SH-SY5Y (cell line): ENCODE measurements at regions not wholly inside any gene's neighbourhood (a gene's known extent, or its start where the extent isn't known, plus 50 kb on each side); places are given as distances from the start of the nearest gene placed in this dataset.

ENCODE experiments used
- GATA2 ChIP-seq: IDR thresholded peaks from 2 replicates; pipeline ENCODE4 v1.6.1; 2011; ENCODE audit warnings: mild to moderate bottlenecking, low read depth, low read length
- GATA3 ChIP-seq: IDR thresholded peaks from 2 replicates; pipeline ENCODE4 v1.6.1; 2011; ENCODE audit warnings: low read depth, mild to moderate bottlenecking, low read length, moderate library complexity

DNA sequence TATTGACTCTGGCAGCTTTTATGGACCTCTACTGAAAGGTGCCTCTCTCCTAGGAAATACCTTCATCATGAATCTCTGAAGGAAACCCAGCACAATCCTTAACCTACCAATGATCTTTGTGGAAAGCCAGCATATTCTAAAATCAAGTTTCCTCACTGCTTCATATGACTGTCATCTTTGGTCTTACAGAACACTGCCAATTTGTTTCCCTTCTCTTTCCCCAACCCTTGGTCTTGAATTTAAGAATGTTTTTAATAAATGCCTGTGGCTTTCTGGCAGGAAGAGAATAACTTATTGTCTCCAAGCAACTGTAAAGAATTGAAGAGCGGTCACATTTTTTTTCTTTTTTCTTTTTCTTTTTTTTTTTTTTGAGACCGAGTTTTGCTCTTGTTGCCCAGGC lies 427.6 kb downstream of the IPO8 start:
- TF ChIP-seq GATA3 (no peak), GATA2 (no peak)

DNA sequence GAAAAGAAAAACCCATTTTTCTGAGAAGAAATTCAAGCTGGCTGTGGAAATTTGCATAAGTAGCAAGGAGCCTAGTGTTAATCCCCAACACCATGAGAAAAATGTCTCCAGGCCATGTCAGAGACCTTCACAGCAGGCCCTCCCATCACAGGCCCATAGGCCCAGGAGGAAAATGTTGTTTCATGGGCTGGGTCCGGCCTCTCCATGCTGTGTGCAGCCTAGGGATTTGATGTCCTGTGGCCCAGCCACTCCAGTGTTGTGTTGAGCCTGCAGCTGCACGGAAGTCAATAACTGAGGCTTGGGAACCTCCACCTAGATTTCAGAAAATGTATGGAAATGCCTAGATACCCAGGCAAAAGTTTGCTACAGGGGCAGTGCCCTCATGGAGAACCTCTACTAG lies 432.2 kb downstream of the IPO8 start:
- no peak for TF ChIP-seq GATA2
- TF ChIP-seq GATA3: no peak

- no peak for TF ChIP-seq GATA2
- no peak for TF ChIP-seq GATA3
These were observed 438.1 kb downstream of the IPO8 start for GRCh38 chr12:30257618-30258017.

DNA sequence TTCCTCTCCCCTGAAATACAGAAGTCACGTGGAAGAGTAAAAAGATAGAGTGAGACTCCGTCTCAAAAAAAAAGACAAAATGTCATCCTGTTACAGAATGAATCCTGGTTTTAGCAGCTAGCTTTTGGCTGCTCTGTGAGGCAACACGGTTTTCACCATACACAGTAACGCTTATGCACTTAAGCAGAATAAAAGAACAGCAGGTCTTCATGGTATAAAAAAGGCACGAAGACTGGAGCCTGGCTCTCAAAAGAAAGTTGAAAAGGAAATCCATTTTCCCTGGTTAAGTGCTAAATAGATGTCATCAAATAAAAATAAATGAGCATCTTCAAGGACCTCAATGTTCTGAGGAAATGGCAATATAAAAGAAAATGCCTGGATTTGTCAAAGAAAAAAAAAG lies 444.1 kb downstream of the IPO8 start:
- TF ChIP-seq GATA3: no peak
- TF ChIP-seq GATA2: no peak

DNA sequence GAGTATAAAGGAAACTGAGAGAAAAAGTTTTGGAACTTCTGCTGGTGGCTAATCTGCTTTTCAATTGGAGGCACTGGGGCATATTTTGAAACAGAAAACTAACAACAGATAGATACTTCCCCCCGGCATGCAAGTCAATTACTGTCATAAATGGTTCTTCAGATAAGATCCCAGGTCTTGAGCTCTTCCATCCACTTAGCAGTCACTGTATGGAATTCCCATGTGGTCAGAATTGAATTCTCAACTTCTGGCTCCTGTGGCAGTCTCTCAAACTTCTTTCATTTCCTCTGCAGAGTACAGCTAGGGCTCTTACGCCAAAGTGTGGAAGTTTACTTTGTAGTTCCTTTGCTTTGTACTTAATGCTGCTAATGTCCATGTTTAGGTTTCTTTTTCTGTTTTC lies 452.2 kb downstream of the IPO8 start:
- no peak for TF ChIP-seq GATA3
- no peak for TF ChIP-seq GATA2

GRCh38 chr12:30219047-30219446 lies 435.3 kb upstream of the TMTC1 start:
- no peak for TF ChIP-seq GATA3
- no peak for TF ChIP-seq GATA2

DNA sequence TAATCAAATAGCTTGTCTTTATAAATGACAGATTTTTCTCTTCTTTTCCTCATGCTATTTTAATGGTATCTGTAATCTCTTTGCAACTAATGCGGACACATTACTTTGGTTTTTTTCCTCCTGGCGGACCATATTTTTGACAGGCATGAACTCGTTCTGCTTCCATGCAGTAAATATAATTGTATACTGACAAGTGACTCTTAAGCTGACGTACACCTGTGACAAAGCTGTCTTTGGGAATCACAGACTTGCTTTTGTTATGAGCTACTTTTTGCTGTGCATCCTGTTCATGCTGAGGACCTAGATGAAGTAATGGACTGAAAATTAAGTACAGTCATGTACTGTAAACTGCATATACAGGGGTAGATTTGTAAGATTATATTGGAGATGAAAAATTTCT lies 434.3 kb upstream of the TMTC1 start:
- no peak for TF ChIP-seq GATA3
- TF ChIP-seq GATA2: no peak

GRCh38 chr12:30213166-30213565 lies 429.4 kb upstream of the TMTC1 start:
- TF ChIP-seq GATA2 (no peak), GATA3 (no peak)

DNA sequence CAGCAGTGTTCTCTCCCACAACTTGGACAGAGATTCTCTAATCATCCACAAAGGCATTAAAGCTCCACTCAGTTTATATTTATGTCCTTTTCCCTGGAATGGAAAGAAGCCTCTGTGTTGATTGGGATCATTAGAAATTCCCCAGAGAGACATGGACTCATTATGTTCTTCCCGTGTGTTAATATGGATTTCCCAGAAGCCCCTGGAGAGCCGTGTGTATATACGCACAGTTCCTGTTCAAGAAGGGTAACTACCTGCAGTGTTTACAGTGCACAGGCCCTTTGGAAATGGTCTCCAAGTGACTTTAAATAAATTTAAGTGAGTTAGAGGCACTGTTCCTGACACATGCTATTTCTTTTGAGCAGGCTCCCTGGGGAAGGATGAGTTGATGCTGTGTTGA lies 428.0 kb upstream of the TMTC1 start:
- no peak for TF ChIP-seq GATA2
- TF ChIP-seq GATA3: no peak

DNA sequence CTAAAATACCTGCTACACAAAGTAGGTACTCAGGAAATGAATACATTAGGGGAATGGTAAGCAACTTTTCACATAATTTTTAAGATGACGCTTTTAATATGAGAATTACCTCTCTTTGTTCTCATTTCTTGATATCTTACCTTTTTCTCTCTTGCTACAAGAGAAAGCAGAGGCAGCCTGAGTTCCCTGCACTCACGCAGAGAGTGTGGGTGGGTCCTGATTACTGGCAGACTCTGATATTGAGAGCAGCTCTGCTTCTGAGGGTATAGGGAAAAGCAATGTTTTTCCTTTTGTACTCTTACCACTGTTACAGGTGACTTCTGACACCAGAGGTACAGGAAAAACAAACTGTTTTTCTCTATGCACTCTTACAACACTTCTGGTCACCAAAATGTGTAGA lies 420.2 kb upstream of the TMTC1 start:
- no peak for TF ChIP-seq GATA3
- TF ChIP-seq GATA2: no peak

DNA sequence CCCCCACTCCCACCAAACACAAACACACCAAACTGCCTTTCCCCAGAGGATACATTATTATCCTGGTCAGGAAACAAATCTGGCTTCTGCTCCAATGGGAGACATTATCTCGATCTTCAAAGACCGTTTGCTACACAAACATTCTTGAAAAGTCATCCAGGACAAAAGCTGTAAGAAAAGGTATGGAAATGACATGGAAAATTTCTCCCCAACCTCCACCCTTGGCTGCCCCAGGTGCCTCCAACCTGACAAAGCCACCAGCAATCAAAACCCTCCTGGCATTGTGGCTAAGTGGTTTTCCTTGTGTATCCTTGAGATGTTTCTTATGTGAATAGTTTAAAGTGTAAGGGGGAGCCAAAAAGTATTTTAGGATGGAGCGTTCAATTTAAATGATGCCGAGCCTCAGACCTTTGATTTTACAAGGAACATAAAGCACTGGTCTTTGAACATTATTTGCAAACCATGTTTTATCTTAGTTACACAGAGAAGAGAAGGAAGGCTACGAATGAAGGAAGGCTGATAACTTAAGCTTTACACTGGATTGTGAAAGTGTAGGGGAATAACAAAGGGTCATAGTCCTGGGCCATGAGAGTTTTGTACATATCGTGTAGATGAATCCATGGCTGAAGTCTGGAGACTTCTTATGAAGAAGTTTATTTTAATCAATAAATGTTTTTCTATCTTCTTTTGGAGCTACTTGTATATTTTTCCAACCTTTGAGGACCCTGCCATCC lies 418.9 kb upstream of the TMTC1 start:
- no peak for TF ChIP-seq GATA3
- no peak for TF ChIP-seq GATA2

DNA sequence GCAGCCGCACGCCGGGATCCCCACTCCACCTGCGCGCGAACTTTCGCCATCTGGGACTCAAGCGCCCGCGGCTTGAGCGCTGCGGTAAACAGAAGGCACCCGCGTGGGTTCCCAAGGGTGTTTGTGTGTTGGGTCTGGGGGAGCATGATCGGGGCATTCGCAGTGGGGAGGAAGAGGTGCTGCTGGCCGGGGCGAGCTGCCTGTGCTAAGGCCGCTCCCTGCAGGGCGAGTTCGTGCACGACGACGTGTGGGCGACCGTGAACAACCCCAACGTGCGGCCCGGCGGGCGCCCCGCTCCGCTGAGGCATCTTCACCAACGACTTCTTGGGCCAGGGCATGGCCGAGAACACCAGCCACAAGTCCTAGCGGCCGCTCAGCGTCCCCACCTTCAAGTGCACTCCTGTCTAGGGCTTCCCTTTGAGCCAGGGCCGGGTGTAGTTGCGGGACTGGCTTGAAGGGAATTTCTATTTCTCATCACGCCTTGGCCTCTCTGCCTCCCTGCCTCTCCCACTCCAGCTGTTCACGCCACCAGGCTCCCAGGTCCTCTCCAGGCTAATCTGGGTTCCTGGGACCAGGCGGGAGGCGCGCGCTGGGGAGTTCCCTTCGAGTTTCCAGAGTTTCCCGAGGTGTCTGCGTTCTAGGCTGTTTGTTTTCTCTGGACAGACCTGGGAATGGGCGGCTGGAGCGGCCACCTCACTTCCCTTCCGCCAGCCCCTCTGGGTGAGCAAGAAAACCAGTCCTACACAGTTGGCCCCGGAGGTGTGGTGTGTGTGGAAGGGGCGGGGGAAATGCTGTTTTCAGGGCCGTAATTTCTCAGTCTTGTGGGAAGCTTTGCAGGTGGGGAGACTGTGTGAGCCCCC lies 417.8 kb upstream of the TMTC1 start:
- TF ChIP-seq GATA2: no peak
- no peak for TF ChIP-seq GATA3

DNA sequence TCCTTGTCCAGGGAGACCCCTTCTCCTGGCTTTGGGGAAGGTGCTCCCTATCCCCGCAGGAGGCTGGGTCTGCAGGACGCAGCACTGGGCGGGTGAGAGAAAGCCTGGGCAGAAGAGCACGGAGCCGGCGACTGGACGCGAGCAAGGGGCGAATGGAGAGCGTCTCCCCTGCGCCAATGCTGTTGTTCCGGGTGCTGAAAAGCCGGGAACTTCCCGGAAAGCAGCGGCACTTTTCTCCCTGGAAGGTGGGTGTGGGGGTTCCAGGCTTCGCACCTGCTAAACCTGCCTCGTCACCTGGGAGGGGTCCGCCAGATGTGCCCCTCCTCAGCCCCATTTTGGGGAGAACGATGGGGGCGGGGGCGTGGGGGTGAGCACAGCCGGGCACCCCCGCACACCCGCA lies 417.1 kb upstream of the TMTC1 start:
- no peak for TF ChIP-seq GATA3
- TF ChIP-seq GATA2: no peak

- TF ChIP-seq GATA3 (no peak), GATA2 (no peak)
These were observed 413.8 kb upstream of the TMTC1 start for GRCh38 chr12:30197392-30198057.
